HG03103 (cell line): ENCODE measurements at regions not wholly inside any gene's neighbourhood (a gene's known extent, or its start where the extent isn't known, plus 50 kb on each side); places are given as distances from the start of the nearest gene placed in this dataset.

Experiments
- ATAC-seq: cut with Tn5 transposase; IDR thresholded peaks from one replicate; pipeline ENCODE4 v1.9.1; 2021; ENCODE audit warnings: low read depth; ENCODE audit not compliant: unreplicated experiment

DNA sequence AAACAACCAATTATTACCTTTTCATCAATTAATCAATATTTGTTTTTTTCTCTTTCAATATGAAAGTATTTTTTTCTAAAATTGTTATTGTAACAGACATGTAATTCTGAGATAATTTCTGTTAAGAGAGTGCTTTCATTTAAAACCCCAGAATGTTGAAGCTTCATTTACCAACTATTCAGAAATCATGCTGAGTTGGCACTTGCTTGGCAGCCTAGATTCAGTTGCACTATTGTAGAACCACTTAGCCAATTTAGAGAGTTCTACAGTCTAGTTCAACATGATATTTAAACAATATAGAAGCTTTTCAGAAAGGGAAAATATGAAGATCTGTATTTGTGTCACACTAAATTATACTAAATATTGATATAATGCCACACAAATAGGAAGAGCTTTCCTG, 56.1 kb upstream of the NKAIN2 start:
- ATAC-seq, result no peak

GRCh38 chr6:123745895-123746294, 57.8 kb upstream of the NKAIN2 start:
- ATAC-seq, result no peak

- ATAC-seq, result no peak
Observed at GRCh38 chr6:123744840-123745239, 58.8 kb upstream of the NKAIN2 start.

GRCh38 chr6:123742626-123743025, 61.0 kb upstream of the NKAIN2 start:
- no peak for ATAC-seq

DNA sequence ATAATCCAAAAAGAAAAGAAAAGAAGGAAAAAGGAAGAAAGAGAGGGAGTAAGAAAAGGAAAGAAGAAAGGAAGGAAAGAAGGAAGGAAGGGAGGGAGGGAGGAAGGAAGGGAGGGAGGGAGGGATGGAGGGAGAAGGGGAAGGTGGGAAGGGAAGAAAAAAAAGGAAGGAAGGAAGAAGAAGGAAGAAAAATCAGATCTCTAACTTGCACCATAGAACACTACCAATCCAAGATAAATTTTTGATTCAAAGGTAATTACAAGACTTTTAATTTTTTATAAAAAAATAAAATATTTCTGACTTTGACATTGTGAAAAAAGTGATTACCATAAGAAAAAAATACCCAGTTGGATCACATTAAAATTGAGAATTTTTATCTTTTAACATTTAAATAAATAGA, 70.5 kb upstream of the NKAIN2 start:
- no peak for ATAC-seq

DNA sequence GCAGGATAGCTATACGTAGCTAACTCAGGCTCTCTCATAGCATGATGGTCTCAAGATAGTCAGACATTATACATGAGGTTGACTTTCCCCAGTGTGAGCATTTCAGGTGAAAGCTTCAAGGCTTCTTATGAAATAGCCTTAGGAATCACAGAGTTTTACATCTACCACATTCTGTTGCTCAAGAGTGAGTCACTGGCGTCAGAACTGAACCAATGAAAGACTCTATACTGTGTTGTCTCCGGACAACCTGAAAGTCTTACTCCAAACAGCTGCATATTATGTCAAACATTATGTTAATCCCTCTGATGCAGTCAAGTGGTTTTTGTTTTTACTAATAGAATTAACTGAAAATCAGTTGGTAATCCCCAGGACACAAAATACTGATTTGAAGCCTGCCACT, 79.8 kb upstream of the TRDN start:
- ATAC-seq, result no peak

GRCh38 chr6:123715006-123715863, 78.5 kb upstream of the TRDN start:
- ATAC-seq, result peak; percentile 68

GRCh38 chr6:123712831-123713230, 76.1 kb upstream of the TRDN start:
- no peak for ATAC-seq

DNA sequence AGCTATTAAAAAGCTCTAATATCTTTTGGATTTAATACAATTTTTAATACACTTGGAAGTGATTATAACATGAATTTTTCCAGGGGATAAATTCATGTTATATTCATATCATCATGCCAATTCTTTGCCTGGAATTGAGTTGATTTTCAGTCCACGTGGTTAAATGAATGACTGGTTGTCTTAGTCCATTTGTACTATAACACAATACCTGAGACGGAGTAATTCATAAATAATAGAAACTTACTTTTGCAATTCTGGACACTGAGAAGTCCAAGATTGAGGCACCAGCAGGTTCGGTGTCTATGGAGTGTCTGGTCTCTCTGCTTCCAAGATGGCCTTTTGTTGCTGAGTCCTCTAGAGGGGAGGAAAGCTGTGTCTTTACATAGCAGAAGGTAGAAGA, 66.2 kb upstream of the TRDN start:
- no peak for ATAC-seq

GRCh38 chr6:123687864-123688263, 51.1 kb upstream of the TRDN start:
- ATAC-seq, result no peak
